ENCODE measurements at regions not wholly inside any gene's neighbourhood (a gene's known extent, or its start where the extent isn't known, plus 50 kb on each side); places are given as distances from the start of the nearest gene placed in this dataset.

- H3K79me2 ChIP-seq (ENCODE audit: control insufficient read depth, insufficient read depth, low read length): no peaks in the 10 kb centered on the region
- H2AFZ ChIP-seq (ENCODE audit: low read length): no peak overlapping the region
- no peak overlapping the region for H3K9ac ChIP-seq (ENCODE audit: insufficient read depth, low read length)
- H4K20me1 ChIP-seq (ENCODE audit: control insufficient read depth, extremely low read depth, insufficient read depth, low read length): no peaks in the 10 kb centered on the region
- H3K9me3 ChIP-seq (ENCODE audit: control insufficient read depth, insufficient read depth, low read depth, low read length): no peaks in the 10 kb centered on the region
- H3K36me3 ChIP-seq (ENCODE audit: control insufficient read depth, insufficient read depth, low read length): no peaks in the 10 kb centered on the region
- H3K27me3 ChIP-seq (ENCODE audit: control insufficient read depth, insufficient read depth, low read length): no peaks in the 10 kb centered on the region
- H3K27ac ChIP-seq (ENCODE audit: insufficient read depth, low read length): no peak overlapping the region
- H3K4me1 ChIP-seq (ENCODE audit: control insufficient read depth, extremely low read depth, insufficient read depth, low read length): peaks cover 2% of the 10 kb centered on the region
- TF ChIP-seq CTCF (conservative IDR thresholded peaks at IDR 0.05 in 1 of 2, IDR thresholded peaks at IDR 0.05 in 1 of 2; ENCODE audit: low read depth in 1 of 2, low read length in 2 of 2) (peak; percentile 6 to 23), EZH2 (IDR thresholded peaks at IDR 0.05; ENCODE audit: low read length, missing control alignments) (no peak)
- DNase-seq (ENCODE audit: low read depth in 2 of 2): peak in 1 of 2 donors; percentile 61
- H3K4me2 ChIP-seq (ENCODE audit: extremely low read depth, insufficient read depth, low read length): no peak overlapping the region
- no peak overlapping the region for H3K4me3 ChIP-seq (replicated peaks in 1 of 4; ENCODE audit: control extremely low read depth in 1 of 4, insufficient read depth in 1 of 4, low read depth in 3 of 4, low read length in 4 of 4)
Measured at GRCh38 chr12:93242154-93242972, 135.4 kb upstream of the NUDT4 start.

- Histone ChIP-seq H4K20me1 (ENCODE audit: control insufficient read depth, extremely low read depth, insufficient read depth, low read length) (no peaks in the 10 kb centered on the region), H2AFZ (ENCODE audit: low read length) (no peak overlapping the region), H3K9me3 (ENCODE audit: control insufficient read depth, insufficient read depth, low read depth, low read length) (no peaks in the 10 kb centered on the region), H3K4me2 (ENCODE audit: extremely low read depth, insufficient read depth, low read length) (no peak overlapping the region), H3K27me3 (ENCODE audit: control insufficient read depth, insufficient read depth, low read length) (no peaks in the 10 kb centered on the region), H3K27ac (ENCODE audit: insufficient read depth, low read length) (no peak overlapping the region), H3K4me3 (replicated peaks in 1 of 4; ENCODE audit: control extremely low read depth in 1 of 4, insufficient read depth in 1 of 4, low read depth in 3 of 4, low read length in 4 of 4) (no peak overlapping the region), H3K4me1 (ENCODE audit: control insufficient read depth, extremely low read depth, insufficient read depth, low read length) (peaks cover 2% of the 10 kb centered on the region), H3K9ac (ENCODE audit: insufficient read depth, low read length) (no peak overlapping the region), H3K36me3 (ENCODE audit: control insufficient read depth, insufficient read depth, low read length) (no peaks in the 10 kb centered on the region), H3K79me2 (ENCODE audit: control insufficient read depth, insufficient read depth, low read length) (no peaks in the 10 kb centered on the region)
- no peak for TF ChIP-seq EZH2 (IDR thresholded peaks at IDR 0.05; ENCODE audit: low read length, missing control alignments)
- no peak for TF ChIP-seq CTCF (conservative IDR thresholded peaks at IDR 0.05 in 1 of 2, IDR thresholded peaks at IDR 0.05 in 1 of 2; ENCODE audit: low read depth in 1 of 2, low read length in 2 of 2)
- DNase-seq (ENCODE audit: low read depth in 2 of 2): no peak
Measured at GRCh38 chr12:93243382-93243688, 134.4 kb upstream of the NUDT4 start.

GRCh38 chr12:93243689-93244513 is 133.8 kb upstream of the NUDT4 start:
- H3K9ac ChIP-seq (ENCODE audit: insufficient read depth, low read length): no peak overlapping the region
- no peak overlapping the region for H3K4me3 ChIP-seq (replicated peaks in 1 of 4; ENCODE audit: control extremely low read depth in 1 of 4, insufficient read depth in 1 of 4, low read depth in 3 of 4, low read length in 4 of 4)
- H4K20me1 ChIP-seq (ENCODE audit: control insufficient read depth, extremely low read depth, insufficient read depth, low read length): no peaks in the 10 kb centered on the region
- H3K27me3 ChIP-seq (ENCODE audit: control insufficient read depth, insufficient read depth, low read length): no peaks in the 10 kb centered on the region
- H2AFZ ChIP-seq (ENCODE audit: low read length): no peak overlapping the region
- peak; percentile 39 to 90 for DNase-seq (ENCODE audit: low read depth in 2 of 2)
- no peaks in the 10 kb centered on the region for H3K9me3 ChIP-seq (ENCODE audit: control insufficient read depth, insufficient read depth, low read depth, low read length)
- no peak overlapping the region for H3K27ac ChIP-seq (ENCODE audit: insufficient read depth, low read length)
- H3K36me3 ChIP-seq (ENCODE audit: control insufficient read depth, insufficient read depth, low read length): no peaks in the 10 kb centered on the region
- TF ChIP-seq EZH2 (IDR thresholded peaks at IDR 0.05; ENCODE audit: low read length, missing control alignments) (no peak), CTCF (conservative IDR thresholded peaks at IDR 0.05 in 1 of 2, IDR thresholded peaks at IDR 0.05 in 1 of 2; ENCODE audit: low read depth in 1 of 2, low read length in 2 of 2) (no peak)
- peaks cover 2% of the 10 kb centered on the region for H3K4me1 ChIP-seq (ENCODE audit: control insufficient read depth, extremely low read depth, insufficient read depth, low read length)
- no peaks in the 10 kb centered on the region for H3K79me2 ChIP-seq (ENCODE audit: control insufficient read depth, insufficient read depth, low read length)
- no peak overlapping the region for H3K4me2 ChIP-seq (ENCODE audit: extremely low read depth, insufficient read depth, low read length)
